ENCODE measurements at regions not wholly inside any gene's neighbourhood (a gene's known extent, or its start where the extent isn't known, plus 50 kb on each side); places are given as distances from the start of the nearest gene placed in this dataset.

GRCh38 chr2:55103046-55103445, 52.8 kb upstream of the RTN4 start:
- H3K79me1 ChIP-seq (ENCODE audit: insufficient read depth, low read depth, low read length, poor library complexity, severe bottlenecking), result no peaks in the 10 kb centered on the region

More at GRCh38 chr2:55103046-55103445, 52.8 kb upstream of the RTN4 start:
- Mint-ChIP-seq H3K9me3 (no peaks in the 10 kb centered on the region), H3K36me3 (ENCODE audit: insufficient read depth in 1 of 3, low read depth in 3 of 3) (no peaks in the 10 kb centered on the region), H3K27me3 (ENCODE audit: low read depth) (no peaks in the 10 kb centered on the region), H3K4me3 (no peak overlapping the region), H3K4me1 (peaks cover 3 to 6% of the 10 kb centered on the region in 2 experiments; a peak in 2 of 4 replicates), H3K27ac (no peak overlapping the region)
- H3K23ac ChIP-seq (ENCODE audit: insufficient read length, low read depth, low read length), result no peak overlapping the region
- H3K4me1 ChIP-seq (ENCODE audit: insufficient read depth, low read length), result no peaks in the 10 kb centered on the region
- H2BK20ac ChIP-seq (ENCODE audit: low read depth, low read length, poor library complexity, severe bottlenecking), result no peak overlapping the region
- H3K27me3 ChIP-seq (ENCODE audit: insufficient read depth, low read length), result no peaks in the 10 kb centered on the region
- no peaks in the 10 kb centered on the region for H3K9me3 ChIP-seq (ENCODE audit: control insufficient read depth, low read depth, low read length)
- H3T11ph ChIP-seq (ENCODE audit: low read length), result no peak overlapping the region
- no peaks in the 10 kb centered on the region for H3K79me2 ChIP-seq (ENCODE audit: insufficient read depth, low read length)
- H2BK5ac ChIP-seq (ENCODE audit: insufficient read length, low read length), result no peak overlapping the region
- H3K4me2 ChIP-seq (ENCODE audit: insufficient read depth, insufficient read length, low read length), result no peak overlapping the region
- no peaks in the 10 kb centered on the region for H4K20me1 ChIP-seq (ENCODE audit: control insufficient read depth, insufficient read depth, insufficient read length)
- no peak for TF ChIP-seq CTCF (conservative IDR thresholded peaks at IDR 0.05)
- no peak for DNase-seq
- H3K14ac ChIP-seq (ENCODE audit: insufficient read depth, low read length), result no peak overlapping the region
- no peak overlapping the region for H2AK5ac ChIP-seq (ENCODE audit: insufficient read length, low read length)
- H4K91ac ChIP-seq (ENCODE audit: insufficient read length, low read depth, low read length), result no peak overlapping the region
- no peak overlapping the region for H2BK12ac ChIP-seq (ENCODE audit: insufficient read length, low read depth, low read length)
- no peak overlapping the region for H4K5ac ChIP-seq (ENCODE audit: insufficient read length, low read depth, low read length)
- H3K4ac ChIP-seq (ENCODE audit: low read depth, low read length), result no peak overlapping the region
- no peak overlapping the region for H3K9ac ChIP-seq (ENCODE audit: extremely low read depth, insufficient read length, low read length)
- H4K8ac ChIP-seq (replicated peaks; ENCODE audit: insufficient read length, low read depth, low read length), result no peak overlapping the region
- H3K56ac ChIP-seq (ENCODE audit: insufficient read length, low read depth, low read length), result no peak overlapping the region
- WGBS (ENCODE audit: extremely low coverage, insufficient read length, low lambda C conversion rate), result no CpG with 5 or more reads among the region's 3 CpGs
- no peak overlapping the region for H2AFZ ChIP-seq (ENCODE audit: low read length)
- H3K23me2 ChIP-seq (ENCODE audit: insufficient read length, low read depth, low read length, poor library complexity, severe bottlenecking), result no peaks in the 10 kb centered on the region
- no peak overlapping the region for H3K27ac ChIP-seq (ENCODE audit: insufficient read length, low read depth, low read length)
- H3K18ac ChIP-seq (ENCODE audit: insufficient read length, low read depth, low read length), result no peak overlapping the region
- H2BK15ac ChIP-seq (ENCODE audit: low read depth, low read length), result no peak overlapping the region
- no peak overlapping the region for H2BK120ac ChIP-seq (ENCODE audit: low read depth, low read length, poor library complexity, severe bottlenecking)
